ENCODE measurements at regions not wholly inside any gene's neighbourhood (a gene's known extent, or its start where the extent isn't known, plus 50 kb on each side); places are given as distances from the start of the nearest gene placed in this dataset.
"Not testable (repeated sequence)": the region's sequence is repeated elsewhere in the genome, so short reads cannot be mapped to it uniquely, and the experiment has no call there.

- DNase-seq: no peak
These were observed 733.0 kb downstream of the GRIK2 start for GRCh38 chr6:102126488-102126887.

- no peak for DNase-seq
These were observed 733.7 kb downstream of the GRIK2 start for GRCh38 chr6:102127253-102127652.

- DNase-seq: no peak
These were observed 744.4 kb downstream of the GRIK2 start for GRCh38 chr6:102137859-102138258.

- DNase-seq: peak in 1 of 3 experiments; percentile 7
These were observed 755.7 kb downstream of the GRIK2 start for GRCh38 chr6:102149191-102149590.

- DNase-seq: no peak
These were observed 757.0 kb downstream of the GRIK2 start for GRCh38 chr6:102150549-102150948.

GRCh38 chr6:102154176-102154575, 760.7 kb downstream of the GRIK2 start:
- DNase-seq: no peak

GRCh38 chr6:102154874-102155273, 761.4 kb downstream of the GRIK2 start:
- DNase-seq: no peak

- DNase-seq: not testable (repeated sequence)
These were observed 776.3 kb downstream of the GRIK2 start for GRCh38 chr6:102169802-102170201.

GRCh38 chr6:102187186-102187585, 793.7 kb downstream of the GRIK2 start:
- DNase-seq: no peak

GRCh38 chr6:102195311-102195710, 801.8 kb downstream of the GRIK2 start:
- no peak for DNase-seq

- no peak for DNase-seq
These were observed 803.7 kb downstream of the GRIK2 start for GRCh38 chr6:102197211-102197610.

- DNase-seq: no peak
These were observed 810.8 kb downstream of the GRIK2 start for GRCh38 chr6:102204351-102204750.

- peak in 2 of 3 experiments; percentile 2 to 59 for DNase-seq
These were observed 821.9 kb downstream of the GRIK2 start for GRCh38 chr6:102215425-102215824.

- no peak for DNase-seq
These were observed 822.7 kb downstream of the GRIK2 start for GRCh38 chr6:102216232-102216631.

GRCh38 chr6:102223942-102224341, 830.4 kb downstream of the GRIK2 start:
- DNase-seq: peak; percentile 1 to 34 (median 13)

GRCh38 chr6:102229271-102229670, 835.8 kb downstream of the GRIK2 start:
- DNase-seq: no peak

All from NCI-H1417 (cell line).